DMS53 (cell line): ENCODE measurements at regions not wholly inside any gene's neighbourhood (a gene's known extent, or its start where the extent isn't known, plus 50 kb on each side); places are given as distances from the start of the nearest gene placed in this dataset.

ENCODE experiments used
- DNase-seq: peaks from one replicate; lab custom pipeline; 2025; lab: John Stamatoyannopoulos, UW

- no peak for DNase-seq
Observed at GRCh38 chr15:95864467-95864886, 466.0 kb upstream of the NR2F2 start.

- DNase-seq, result no peak
Observed at GRCh38 chr15:95865330-95865739, 465.2 kb upstream of the NR2F2 start.

GRCh38 chr15:95866711-95867440 is 463.6 kb upstream of the NR2F2 start:
- no peak for DNase-seq

- no peak for DNase-seq
Observed at GRCh38 chr15:95868450-95868849, 462.1 kb upstream of the NR2F2 start.

GRCh38 chr15:95868970-95869369 is 461.5 kb upstream of the NR2F2 start:
- no peak for DNase-seq

GRCh38 chr15:95869920-95870319 is 460.6 kb upstream of the NR2F2 start:
- DNase-seq, result no peak

GRCh38 chr15:95872366-95872771 is 458.1 kb upstream of the NR2F2 start:
- DNase-seq, result no peak

- DNase-seq, result no peak
Observed at GRCh38 chr15:95874637-95875036, 455.9 kb upstream of the NR2F2 start.

- DNase-seq, result no peak
Observed at GRCh38 chr15:95875121-95875643, 455.3 kb upstream of the NR2F2 start.

- DNase-seq, result no peak
Observed at GRCh38 chr15:95880031-95880570, 450.4 kb upstream of the NR2F2 start.

- DNase-seq, result no peak
Observed at GRCh38 chr15:95880630-95881029, 449.9 kb upstream of the NR2F2 start.

- DNase-seq, result no peak
Observed at GRCh38 chr15:95883064-95883463, 447.4 kb upstream of the NR2F2 start.

GRCh38 chr15:95884276-95884675 is 446.2 kb upstream of the NR2F2 start:
- DNase-seq, result no peak

- no peak for DNase-seq
Observed at GRCh38 chr15:95887666-95888390, 442.7 kb upstream of the NR2F2 start.

GRCh38 chr15:95888762-95889161 is 441.7 kb upstream of the NR2F2 start:
- no peak for DNase-seq

GRCh38 chr15:95894407-95894956 is 436.0 kb upstream of the NR2F2 start:
- no peak for DNase-seq

- no peak for DNase-seq
Observed at GRCh38 chr15:95895508-95895907, 435.0 kb upstream of the NR2F2 start.

GRCh38 chr15:95897651-95898050 is 432.8 kb upstream of the NR2F2 start:
- DNase-seq, result no peak

- DNase-seq, result no peak
Observed at GRCh38 chr15:95898761-95899160, 431.7 kb upstream of the NR2F2 start.

- no peak for DNase-seq
Observed at GRCh38 chr15:95901271-95901670, 429.2 kb upstream of the NR2F2 start.

GRCh38 chr15:95902606-95903005 is 427.9 kb upstream of the NR2F2 start:
- no peak for DNase-seq

GRCh38 chr15:95903352-95903751 is 427.1 kb upstream of the NR2F2 start:
- DNase-seq, result no peak
